ENCODE measurements at regions not wholly inside any gene's neighbourhood (a gene's known extent, or its start where the extent isn't known, plus 50 kb on each side); places are given as distances from the start of the nearest gene placed in this dataset.

DNA sequence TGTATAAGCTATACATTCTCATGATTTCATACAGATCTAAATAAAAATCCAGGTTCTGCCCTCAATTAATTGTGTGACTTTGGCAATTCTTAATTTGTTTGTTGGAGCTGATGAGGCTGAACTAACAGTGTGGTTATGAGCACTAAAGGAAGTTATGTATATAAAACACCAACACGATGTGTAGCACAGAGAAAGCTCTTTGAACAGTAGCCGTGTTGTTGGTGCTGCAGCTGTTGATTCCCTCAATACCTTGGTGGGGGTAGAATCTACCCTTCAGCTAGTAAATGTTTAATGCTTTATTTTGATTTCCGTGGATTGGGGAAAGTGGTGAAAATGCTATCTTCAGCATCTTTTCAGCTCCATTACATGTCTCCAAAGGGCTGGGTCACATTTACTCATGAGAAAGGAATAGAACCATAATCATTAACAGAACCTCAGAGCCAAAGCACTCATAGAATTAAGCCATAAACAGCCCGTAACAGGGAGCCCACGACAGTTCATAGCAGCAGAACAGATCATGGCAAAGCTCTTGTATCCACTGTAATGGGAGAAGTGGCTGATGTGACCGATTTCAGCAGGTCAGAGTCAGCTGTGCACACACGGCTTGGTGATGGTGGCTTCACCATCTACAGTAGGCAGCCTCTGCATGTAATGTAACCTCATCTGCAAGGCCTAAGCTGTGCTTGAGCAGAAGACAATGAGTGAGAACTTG lies 332.7 kb downstream of the DIRAS2 start (continued):
- TF ChIP-seq SIN3A (conservative IDR thresholded peaks at IDR 0.05 in 1 of 2, IDR thresholded peaks at IDR 0.05 in 1 of 2; ENCODE audit: low read depth in 1 of 2, low read length in 2 of 2) (no peak), CHD1 (IDR thresholded peaks at IDR 0.05; ENCODE audit: low read depth, low read length) (no peak), TAF7 (optimal IDR thresholded peaks at IDR 0.05; ENCODE audit: borderline replicate concordance, low read depth, low read length) (no peak), KDM4A (IDR thresholded peaks at IDR 0.05; ENCODE audit: low read depth, low read length, severe bottlenecking) (no peak), POLR2A (IDR thresholded peaks at IDR 0.05; ENCODE audit: control extremely low read depth in 1 of 2, low read depth in 2 of 2, low read length in 2 of 2) (no peak), RAD21 (IDR thresholded peaks at IDR 0.05 in 1 of 2, conservative IDR thresholded peaks at IDR 0.05 in 1 of 2; ENCODE audit: low read depth in 2 of 2, low read length in 2 of 2) (no peak), SIRT6 (IDR thresholded peaks at IDR 0.05; ENCODE audit: low read length) (no peak)
- TF ChIP-seq, protein P1, sequence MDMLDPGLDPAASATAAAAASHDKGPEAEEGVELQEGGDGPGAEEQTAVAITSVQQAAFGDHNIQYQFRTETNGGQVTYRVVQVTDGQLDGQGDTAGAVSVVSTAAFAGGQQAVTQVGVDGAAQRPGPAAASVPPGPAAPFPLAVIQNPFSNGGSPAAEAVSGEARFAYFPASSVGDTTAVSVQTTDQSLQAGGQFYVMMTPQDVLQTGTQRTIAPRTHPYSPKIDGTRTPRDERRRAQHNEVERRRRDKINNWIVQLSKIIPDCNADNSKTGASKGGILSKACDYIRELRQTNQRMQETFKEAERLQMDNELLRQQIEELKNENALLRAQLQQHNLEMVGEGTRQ (IDR thresholded peaks at IDR 0.05; ENCODE audit: low read length) = no peak

Measured in H1 (cell line).